GM12878 (cell line): ENCODE measurements at regions not wholly inside any gene's neighbourhood (a gene's known extent, or its start where the extent isn't known, plus 50 kb on each side); places are given as distances from the start of the nearest gene placed in this dataset.

ENCODE experiments used
- ATAC-seq: fragments of 200-7000 bp; cut with Tn5 transposase; 3 replicates; pipeline ENCODE4 v1.9.1; 2020; ENCODE audit warnings: mild to moderate bottlenecking, moderate library complexity
- BruUV-seq: library from RNA; stranded (reverse); fragments of 400-500 nt; replicated peaks from 2 replicates; lab custom pipeline; 2021; lab: Mats Ljungman, UMichigan
- CTCF ChIA-PET: fragments of 300-600 bp; sonication (Branson Sonifier 250); formaldehyde crosslinking; extraction: SDS; loops from one replicate; lab custom pipeline; 2021; ENCODE audit warnings: inconsistent platforms; lab: Yijun Ruan, JAX
- POLR2A ChIA-PET: fragments of 350-600 bp; formaldehyde crosslinking; extraction: SDS; loops from one replicate; lab custom pipeline; 2021; ENCODE audit warnings: inconsistent platforms; lab: Charles Lee
- RAD21 ChIA-PET: fragments of 300-600 bp; sonication (Branson Sonifier 250); formaldehyde crosslinking; loops from one replicate; lab custom pipeline; 2023; ENCODE audit warnings: antibody characterized with exemption; ENCODE audit not compliant: unreplicated experiment; lab: Charles Lee
- SMC1A ChIA-PET: fragments of 300-600 bp; sonication (Branson Sonifier 250); formaldehyde crosslinking; loops from one replicate; lab custom pipeline; 2023; ENCODE audit not compliant: unreplicated experiment, uncharacterized antibody; lab: Charles Lee
- DNase-seq: peaks from one replicate; pipeline ENCODE4 v3.0.0-alpha.2; 2011; ENCODE audit warnings: low read depth, low spot score
- FAIRE-seq: peaks from 3 replicates; lab custom pipeline; 2011; peaks lifted over from hg19 to GRCh38; lab: Jason Lieb, UNC
- H2AFZ ChIP-seq: 2 replicates; pipeline ENCODE4 v1.6.0; 2011; ENCODE audit warnings: low read depth, low read length, control low read depth; ENCODE audit not compliant: control insufficient read depth
- H3K27ac ChIP-seq: 2 replicates; pipeline ENCODE4 v1.5.1; 2011; ENCODE audit warnings: control low read depth; ENCODE audit not compliant: control insufficient read depth, insufficient read depth
- H3K27me3 ChIP-seq, 2 experiments: replicated peaks in 1 of 2; 2 replicates each; pipeline versions ENCODE4 v1.6.0 to v1.6.1; 2011; ENCODE audit warnings: low read length in 1 of 2; ENCODE audit not compliant: control insufficient read depth in 2 of 2, insufficient read depth in 2 of 2
- H3K36me3 ChIP-seq, 2 experiments: 2 replicates each; pipeline ENCODE4 v1.5.1; 2011; ENCODE audit warnings: low read length in 1 of 2; ENCODE audit not compliant: control insufficient read depth in 2 of 2, insufficient read depth in 2 of 2
- H3K4me1 ChIP-seq: 2 replicates; pipeline ENCODE4 v1.6.1; 2011; ENCODE audit warnings: mild to moderate bottlenecking, low read length, moderate library complexity, mixed read lengths; ENCODE audit not compliant: control insufficient read depth, insufficient read depth
- H3K4me2 ChIP-seq: 2 replicates; pipeline ENCODE4 v1.6.0; 2011; ENCODE audit warnings: control low read depth; ENCODE audit not compliant: control insufficient read depth, insufficient read depth
- H3K4me3 ChIP-seq: fragments of 200-600 bp; sonication (generic); 2 replicates; pipeline ENCODE4 v1.5.1; 2016
- H3K79me2 ChIP-seq: 2 replicates; pipeline ENCODE4 v1.6.0; 2011; ENCODE audit warnings: low read length; ENCODE audit not compliant: control insufficient read depth, insufficient read depth
- H3K9ac ChIP-seq: 2 replicates; pipeline ENCODE4 v1.8.0; 2011; ENCODE audit warnings: low read length, control low read depth, mixed read lengths; ENCODE audit not compliant: control insufficient read depth, insufficient read depth
- H3K9me3 ChIP-seq: replicated peaks from 3 replicates; pipeline ENCODE4 v1.5.1; 2011; ENCODE audit warnings: mild to moderate bottlenecking, low read length; ENCODE audit not compliant: control insufficient read depth, insufficient read depth
- H4K20me1 ChIP-seq: 2 replicates; pipeline ENCODE4 v1.6.0; 2011; ENCODE audit not compliant: control insufficient read depth, insufficient read depth
- EGR1 ChIP-seq, 2 experiments: IDR thresholded peaks; 1 replicate in 1 of 2; 2 replicates in 1 of 2; pipeline ENCODE4 v1.6.1; 2011 to 2012; ENCODE audit warnings: low read depth in 2 of 2, low read length in 2 of 2, borderline replicate concordance in 1 of 2, mild to moderate bottlenecking in 1 of 2, moderate library complexity in 1 of 2
- MTA3 ChIP-seq: IDR thresholded peaks from 2 replicates; pipeline ENCODE4 v1.6.1; 2012; ENCODE audit warnings: low read length, inconsistent platforms, borderline replicate concordance
- RAD51 ChIP-seq: fragments of 450-650 bp; IDR thresholded peaks from 2 replicates; pipeline ENCODE4 v1.6.1; 2016; ENCODE audit warnings: moderate library complexity, mild to moderate bottlenecking, inconsistent platforms
- RBBP5 ChIP-seq: fragments of 200-600 bp; sonication (generic); conservative IDR thresholded peaks from 2 replicates; pipeline ENCODE4 v1.6.1; 2016
- SMAD5 ChIP-seq: IDR thresholded peaks from 2 replicates; pipeline ENCODE4 v1.6.1; 2016; ENCODE audit warnings: antibody characterized with exemption, low read depth
- TCF12 ChIP-seq: IDR thresholded peaks from 2 replicates; pipeline ENCODE4 v1.6.1; 2011; ENCODE audit warnings: low read depth, mild to moderate bottlenecking, low read length
- WRNIP1 ChIP-seq: IDR thresholded peaks from 2 replicates; pipeline ENCODE4 v1.6.1; 2011; ENCODE audit warnings: low read depth, low read length, improper control_type of control experiment, borderline replicate concordance
- ZNF274 ChIP-seq: IDR thresholded peaks from one replicate; pipeline ENCODE4 v1.8.0; 2011; ENCODE audit not compliant: insufficient read length, insufficient read depth
- WGBS: methylation state at CpG from one replicate; pipeline ENCODE4 v1.1.6; 2016; ENCODE audit warnings: low lambda C conversion rate; ENCODE audit not compliant: insufficient replicate concordance, insufficient coverage; ENCODE audit errors: missing lambda C conversion rate; 5-methylcytosine and 5-hydroxymethylcytosine counted together
- in situ Hi-C: fragments of 300-500 bp; cut with MboI; formaldehyde crosslinking; loops from 9 replicates; pipeline ENCODE4 v1.14.3; 2018; ENCODE audit warnings: mixed read lengths
- intact Hi-C: fragments of 100-400 bp; cut with micrococcal nuclease; formaldehyde crosslinking; loops from one replicate; pipeline ENCODE4 v1.14.2; 2022; ENCODE audit not compliant: unreplicated experiment
- TF ChIP-seq, protein P1 (sequence below): IDR thresholded peaks from 2 replicates; pipeline ENCODE4 v1.6.1; 2011; ENCODE audit warnings: low read depth, low read length, improper control_type of control experiment, borderline replicate concordance
- TF ChIP-seq, protein P2 (sequence below): IDR thresholded peaks from 2 replicates; pipeline ENCODE4 v1.6.1; 2012; ENCODE audit warnings: improper control_type of control experiment, low read depth, low read length; ENCODE audit not compliant: insufficient replicate concordance
- TF ChIP-seq, protein P3 (sequence below): fragments of 450-650 bp; IDR thresholded peaks from 2 replicates; pipeline ENCODE4 v1.6.1; 2017; ENCODE audit warnings: mild to moderate bottlenecking, moderate library complexity
- TF ChIP-seq, protein P4 (sequence below): fragments of 450-650 bp; conservative IDR thresholded peaks from 2 replicates; pipeline ENCODE4 v1.6.1; 2017; ENCODE audit warnings: mild to moderate bottlenecking, moderate library complexity

DNA sequence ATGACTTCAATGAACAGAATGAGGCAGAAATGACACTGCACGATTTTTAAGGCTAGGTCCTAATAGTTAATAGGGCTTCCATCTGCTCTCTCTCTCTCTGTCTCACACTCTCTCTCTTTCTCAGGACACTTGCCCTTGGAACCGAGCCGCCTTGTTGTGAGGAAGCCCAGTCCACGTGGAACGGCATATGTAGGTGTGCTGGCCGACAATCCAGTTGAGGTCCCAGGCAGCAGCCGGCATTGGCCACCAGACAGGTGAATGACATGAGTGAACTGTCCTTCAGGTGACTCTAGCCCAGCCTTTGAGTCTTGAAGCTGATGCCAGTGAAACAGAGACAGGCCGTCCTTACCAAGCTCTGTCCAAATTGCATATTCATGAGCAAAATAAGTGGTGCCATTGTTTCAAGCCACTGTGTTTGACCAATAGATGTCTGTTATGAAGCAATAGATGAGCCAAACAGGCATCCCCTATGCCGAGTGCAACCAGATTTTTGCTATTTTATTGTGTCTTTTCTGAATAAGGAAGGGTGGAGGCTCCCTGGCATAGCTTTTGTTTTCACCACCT, 217.5 kb upstream of the LHX5 start:
- Histone ChIP-seq H4K20me1 (no peaks in the 10 kb centered on the region), H3K4me2 (no peak overlapping the region), H2AFZ (no peak overlapping the region), H3K9ac (no peak overlapping the region), H3K36me3 (no peaks in the 10 kb centered on the region), H3K4me1 (no peaks in the 10 kb centered on the region), H3K27me3 (no peaks in the 10 kb centered on the region; a peak in 2 of 4 replicates), H3K4me3 (no peak overlapping the region), H3K9me3 (no peaks in the 10 kb centered on the region), H3K79me2 (no peaks in the 10 kb centered on the region), H3K27ac (no peak overlapping the region)
- BruUV-seq = no TSS peak
- 26% methylated on average over 9 of the region's 9 CpGs for WGBS
- RAD21 ChIA-PET = no interaction called here
- in situ Hi-C loops (no loop called here), intact Hi-C loops (no loop called here)
- POLR2A ChIA-PET = no interaction called here
- SMC1A ChIA-PET = no interaction called here
- CTCF ChIA-PET = no interaction called here
- no peak for ATAC-seq
- DNase-seq = no peak
- no peak for FAIRE-seq
- TF ChIP-seq, protein P1, sequence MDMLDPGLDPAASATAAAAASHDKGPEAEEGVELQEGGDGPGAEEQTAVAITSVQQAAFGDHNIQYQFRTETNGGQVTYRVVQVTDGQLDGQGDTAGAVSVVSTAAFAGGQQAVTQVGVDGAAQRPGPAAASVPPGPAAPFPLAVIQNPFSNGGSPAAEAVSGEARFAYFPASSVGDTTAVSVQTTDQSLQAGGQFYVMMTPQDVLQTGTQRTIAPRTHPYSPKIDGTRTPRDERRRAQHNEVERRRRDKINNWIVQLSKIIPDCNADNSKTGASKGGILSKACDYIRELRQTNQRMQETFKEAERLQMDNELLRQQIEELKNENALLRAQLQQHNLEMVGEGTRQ = no peak
- TF ChIP-seq WRNIP1 (no peak), RAD51 (no peak), MTA3 (no peak), TCF12 (no peak), SMAD5 (no peak), EGR1 (IDR thresholded peaks at IDR 0.05; ENCODE audit: borderline replicate concordance in 1 of 2, low read depth in 2 of 2, low read length in 2 of 2) (no peak), RBBP5 (no peak), ZNF274 (no peak)
- TF ChIP-seq, protein P2, sequence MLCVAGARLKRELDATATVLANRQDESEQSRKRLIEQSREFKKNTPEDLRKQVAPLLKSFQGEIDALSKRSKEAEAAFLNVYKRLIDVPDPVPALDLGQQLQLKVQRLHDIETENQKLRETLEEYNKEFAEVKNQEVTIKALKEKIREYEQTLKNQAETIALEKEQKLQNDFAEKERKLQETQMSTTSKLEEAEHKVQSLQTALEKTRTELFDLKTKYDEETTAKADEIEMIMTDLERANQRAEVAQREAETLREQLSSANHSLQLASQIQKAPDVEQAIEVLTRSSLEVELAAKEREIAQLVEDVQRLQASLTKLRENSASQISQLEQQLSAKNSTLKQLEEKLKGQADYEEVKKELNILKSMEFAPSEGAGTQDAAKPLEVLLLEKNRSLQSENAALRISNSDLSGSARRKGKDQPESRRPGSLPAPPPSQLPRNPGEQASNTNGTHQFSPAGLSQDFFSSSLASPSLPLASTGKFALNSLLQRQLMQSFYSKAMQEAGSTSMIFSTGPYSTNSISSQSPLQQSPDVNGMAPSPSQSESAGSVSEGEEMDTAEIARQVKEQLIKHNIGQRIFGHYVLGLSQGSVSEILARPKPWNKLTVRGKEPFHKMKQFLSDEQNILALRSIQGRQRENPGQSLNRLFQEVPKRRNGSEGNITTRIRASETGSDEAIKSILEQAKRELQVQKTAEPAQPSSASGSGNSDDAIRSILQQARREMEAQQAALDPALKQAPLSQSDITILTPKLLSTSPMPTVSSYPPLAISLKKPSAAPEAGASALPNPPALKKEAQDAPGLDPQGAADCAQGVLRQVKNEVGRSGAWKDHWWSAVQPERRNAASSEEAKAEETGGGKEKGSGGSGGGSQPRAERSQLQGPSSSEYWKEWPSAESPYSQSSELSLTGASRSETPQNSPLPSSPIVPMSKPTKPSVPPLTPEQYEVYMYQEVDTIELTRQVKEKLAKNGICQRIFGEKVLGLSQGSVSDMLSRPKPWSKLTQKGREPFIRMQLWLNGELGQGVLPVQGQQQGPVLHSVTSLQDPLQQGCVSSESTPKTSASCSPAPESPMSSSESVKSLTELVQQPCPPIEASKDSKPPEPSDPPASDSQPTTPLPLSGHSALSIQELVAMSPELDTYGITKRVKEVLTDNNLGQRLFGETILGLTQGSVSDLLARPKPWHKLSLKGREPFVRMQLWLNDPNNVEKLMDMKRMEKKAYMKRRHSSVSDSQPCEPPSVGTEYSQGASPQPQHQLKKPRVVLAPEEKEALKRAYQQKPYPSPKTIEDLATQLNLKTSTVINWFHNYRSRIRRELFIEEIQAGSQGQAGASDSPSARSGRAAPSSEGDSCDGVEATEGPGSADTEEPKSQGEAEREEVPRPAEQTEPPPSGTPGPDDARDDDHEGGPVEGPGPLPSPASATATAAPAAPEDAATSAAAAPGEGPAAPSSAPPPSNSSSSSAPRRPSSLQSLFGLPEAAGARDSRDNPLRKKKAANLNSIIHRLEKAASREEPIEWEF = no peak
- TF ChIP-seq, protein P3, sequence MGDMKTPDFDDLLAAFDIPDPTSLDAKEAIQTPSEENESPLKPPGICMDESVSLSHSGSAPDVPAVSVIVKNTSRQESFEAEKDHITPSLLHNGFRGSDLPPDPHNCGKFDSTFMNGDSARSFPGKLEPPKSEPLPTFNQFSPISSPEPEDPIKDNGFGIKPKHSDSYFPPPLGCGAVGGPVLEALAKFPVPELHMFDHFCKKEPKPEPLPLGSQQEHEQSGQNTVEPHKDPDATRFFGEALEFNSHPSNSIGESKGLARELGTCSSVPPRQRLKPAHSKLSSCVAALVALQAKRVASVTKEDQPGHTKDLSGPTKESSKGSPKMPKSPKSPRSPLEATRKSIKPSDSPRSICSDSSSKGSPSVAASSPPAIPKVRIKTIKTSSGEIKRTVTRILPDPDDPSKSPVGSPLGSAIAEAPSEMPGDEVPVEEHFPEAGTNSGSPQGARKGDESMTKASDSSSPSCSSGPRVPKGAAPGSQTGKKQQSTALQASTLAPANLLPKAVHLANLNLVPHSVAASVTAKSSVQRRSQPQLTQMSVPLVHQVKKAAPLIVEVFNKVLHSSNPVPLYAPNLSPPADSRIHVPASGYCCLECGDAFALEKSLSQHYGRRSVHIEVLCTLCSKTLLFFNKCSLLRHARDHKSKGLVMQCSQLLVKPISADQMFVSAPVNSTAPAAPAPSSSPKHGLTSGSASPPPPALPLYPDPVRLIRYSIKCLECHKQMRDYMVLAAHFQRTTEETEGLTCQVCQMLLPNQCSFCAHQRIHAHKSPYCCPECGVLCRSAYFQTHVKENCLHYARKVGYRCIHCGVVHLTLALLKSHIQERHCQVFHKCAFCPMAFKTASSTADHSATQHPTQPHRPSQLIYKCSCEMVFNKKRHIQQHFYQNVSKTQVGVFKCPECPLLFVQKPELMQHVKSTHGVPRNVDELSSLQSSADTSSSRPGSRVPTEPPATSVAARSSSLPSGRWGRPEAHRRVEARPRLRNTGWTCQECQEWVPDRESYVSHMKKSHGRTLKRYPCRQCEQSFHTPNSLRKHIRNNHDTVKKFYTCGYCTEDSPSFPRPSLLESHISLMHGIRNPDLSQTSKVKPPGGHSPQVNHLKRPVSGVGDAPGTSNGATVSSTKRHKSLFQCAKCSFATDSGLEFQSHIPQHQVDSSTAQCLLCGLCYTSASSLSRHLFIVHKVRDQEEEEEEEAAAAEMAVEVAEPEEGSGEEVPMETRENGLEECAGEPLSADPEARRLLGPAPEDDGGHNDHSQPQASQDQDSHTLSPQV = no peak
- TF ChIP-seq, protein P4, sequence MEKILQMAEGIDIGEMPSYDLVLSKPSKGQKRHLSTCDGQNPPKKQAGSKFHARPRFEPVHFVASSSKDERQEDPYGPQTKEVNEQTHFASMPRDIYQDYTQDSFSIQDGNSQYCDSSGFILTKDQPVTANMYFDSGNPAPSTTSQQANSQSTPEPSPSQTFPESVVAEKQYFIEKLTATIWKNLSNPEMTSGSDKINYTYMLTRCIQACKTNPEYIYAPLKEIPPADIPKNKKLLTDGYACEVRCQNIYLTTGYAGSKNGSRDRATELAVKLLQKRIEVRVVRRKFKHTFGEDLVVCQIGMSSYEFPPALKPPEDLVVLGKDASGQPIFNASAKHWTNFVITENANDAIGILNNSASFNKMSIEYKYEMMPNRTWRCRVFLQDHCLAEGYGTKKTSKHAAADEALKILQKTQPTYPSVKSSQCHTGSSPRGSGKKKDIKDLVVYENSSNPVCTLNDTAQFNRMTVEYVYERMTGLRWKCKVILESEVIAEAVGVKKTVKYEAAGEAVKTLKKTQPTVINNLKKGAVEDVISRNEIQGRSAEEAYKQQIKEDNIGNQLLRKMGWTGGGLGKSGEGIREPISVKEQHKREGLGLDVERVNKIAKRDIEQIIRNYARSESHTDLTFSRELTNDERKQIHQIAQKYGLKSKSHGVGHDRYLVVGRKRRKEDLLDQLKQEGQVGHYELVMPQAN = no peak
